ENCODE measurements at regions not wholly inside any gene's neighbourhood (a gene's known extent, or its start where the extent isn't known, plus 50 kb on each side); places are given as distances from the start of the nearest gene placed in this dataset.

GRCh38 chr6:167678102-167679101 is 148.3 kb upstream of the AFDN start:
- no peak for TF ChIP-seq CTCF (IDR thresholded peaks at IDR 0.05 in 8 of 11, conservative IDR thresholded peaks at IDR 0.05 in 3 of 11)
- peak in 1 of 3 donors; percentile 18 for TF ChIP-seq POLR2AphosphoS5 (IDR thresholded peaks at IDR 0.05)
